Suprapubic skin (tissue), 3 donors: ENCODE measurements at regions not wholly inside any gene's neighbourhood (a gene's known extent, or its start where the extent isn't known, plus 50 kb on each side); places are given as distances from the start of the nearest gene placed in this dataset.

Experiments
- CTCF ChIP-seq, 2 donors: fragments of 200-600 bp in 1 of 2; fragments of 450-650 bp in 1 of 2; sonication (generic) in 1 of 2; IDR thresholded peaks; one replicate each; pipeline ENCODE4 v1.5.1; 2016 to 2019; ENCODE audit warnings: antibody characterized with exemption in 2 of 2, mild to moderate bottlenecking in 1 of 2, moderate library complexity in 1 of 2
- POLR2AphosphoS5 ChIP-seq, 3 donors: sonication (generic); formaldehyde crosslinking; IDR thresholded peaks; one replicate each; pipeline ENCODE4 v1.6.1; 2017; ENCODE audit warnings: antibody characterized with exemption in 3 of 3

- TF ChIP-seq POLR2AphosphoS5 (IDR thresholded peaks at IDR 0.05), result no peak
- TF ChIP-seq CTCF (IDR thresholded peaks at IDR 0.05), result no peak
Measured at GRCh38 chrX:39144956-39145355, 343.7 kb downstream of the MID1IP1 start.
